GM12878 (cell line): ENCODE measurements at regions not wholly inside any gene's neighbourhood (a gene's known extent, or its start where the extent isn't known, plus 50 kb on each side); places are given as distances from the start of the nearest gene placed in this dataset.

Experiments used
- ATAC-seq: fragments of 200-7000 bp; cut with Tn5 transposase; 3 replicates; pipeline ENCODE4 v1.9.1; 2020; ENCODE audit warnings: mild to moderate bottlenecking, moderate library complexity
- BruUV-seq: library from RNA; stranded (reverse); fragments of 400-500 nt; replicated peaks from 2 replicates; lab custom pipeline; 2021; lab: Mats Ljungman, UMichigan
- CTCF ChIA-PET: fragments of 300-600 bp; sonication (Branson Sonifier 250); formaldehyde crosslinking; extraction: SDS; loops from one replicate; lab custom pipeline; 2021; ENCODE audit warnings: inconsistent platforms; lab: Yijun Ruan, JAX
- POLR2A ChIA-PET: fragments of 350-600 bp; formaldehyde crosslinking; extraction: SDS; loops from one replicate; lab custom pipeline; 2021; ENCODE audit warnings: inconsistent platforms; lab: Charles Lee
- RAD21 ChIA-PET: fragments of 300-600 bp; sonication (Branson Sonifier 250); formaldehyde crosslinking; loops from one replicate; lab custom pipeline; 2023; ENCODE audit warnings: antibody characterized with exemption; ENCODE audit not compliant: unreplicated experiment; lab: Charles Lee
- SMC1A ChIA-PET: fragments of 300-600 bp; sonication (Branson Sonifier 250); formaldehyde crosslinking; loops from one replicate; lab custom pipeline; 2023; ENCODE audit not compliant: unreplicated experiment, uncharacterized antibody; lab: Charles Lee
- DNase-seq: peaks from one replicate; pipeline ENCODE4 v3.0.0-alpha.2; 2011; ENCODE audit warnings: low read depth, low spot score
- FAIRE-seq: peaks from 3 replicates; lab custom pipeline; 2011; peaks lifted over from hg19 to GRCh38; lab: Jason Lieb, UNC
- H2AFZ ChIP-seq: 2 replicates; pipeline ENCODE4 v1.6.0; 2011; ENCODE audit warnings: low read depth, low read length, control low read depth; ENCODE audit not compliant: control insufficient read depth
- H3K27ac ChIP-seq: 2 replicates; pipeline ENCODE4 v1.5.1; 2011; ENCODE audit warnings: control low read depth; ENCODE audit not compliant: control insufficient read depth, insufficient read depth
- H3K27me3 ChIP-seq, 2 experiments: replicated peaks in 1 of 2; 2 replicates each; pipeline versions ENCODE4 v1.6.0 to v1.6.1; 2011; ENCODE audit warnings: low read length in 1 of 2; ENCODE audit not compliant: control insufficient read depth in 2 of 2, insufficient read depth in 2 of 2
- H3K36me3 ChIP-seq, 2 experiments: 2 replicates each; pipeline ENCODE4 v1.5.1; 2011; ENCODE audit warnings: low read length in 1 of 2; ENCODE audit not compliant: control insufficient read depth in 2 of 2, insufficient read depth in 2 of 2
- H3K4me1 ChIP-seq: 2 replicates; pipeline ENCODE4 v1.6.1; 2011; ENCODE audit warnings: mild to moderate bottlenecking, low read length, moderate library complexity, mixed read lengths; ENCODE audit not compliant: control insufficient read depth, insufficient read depth
- H3K4me2 ChIP-seq: 2 replicates; pipeline ENCODE4 v1.6.0; 2011; ENCODE audit warnings: control low read depth; ENCODE audit not compliant: control insufficient read depth, insufficient read depth
- H3K4me3 ChIP-seq: fragments of 200-600 bp; sonication (generic); 2 replicates; pipeline ENCODE4 v1.5.1; 2016
- H3K79me2 ChIP-seq: 2 replicates; pipeline ENCODE4 v1.6.0; 2011; ENCODE audit warnings: low read length; ENCODE audit not compliant: control insufficient read depth, insufficient read depth
- H3K9ac ChIP-seq: 2 replicates; pipeline ENCODE4 v1.8.0; 2011; ENCODE audit warnings: low read length, control low read depth, mixed read lengths; ENCODE audit not compliant: control insufficient read depth, insufficient read depth
- H3K9me3 ChIP-seq: replicated peaks from 3 replicates; pipeline ENCODE4 v1.5.1; 2011; ENCODE audit warnings: mild to moderate bottlenecking, low read length; ENCODE audit not compliant: control insufficient read depth, insufficient read depth
- H4K20me1 ChIP-seq: 2 replicates; pipeline ENCODE4 v1.6.0; 2011; ENCODE audit not compliant: control insufficient read depth, insufficient read depth
- CBX3 ChIP-seq: fragments of 200-600 bp; sonication (generic); IDR thresholded peaks from 2 replicates; pipeline ENCODE4 v1.6.1; 2016; ENCODE audit warnings: low read depth, borderline replicate concordance
- CREM ChIP-seq: IDR thresholded peaks from 2 replicates; pipeline ENCODE4 v1.6.1; 2014; ENCODE audit warnings: antibody characterized with exemption, low read depth
- GABPA ChIP-seq: IDR thresholded peaks from 2 replicates; pipeline ENCODE4 v1.6.1; 2014; ENCODE audit warnings: antibody characterized with exemption, low read depth, mild to moderate bottlenecking, inconsistent platforms
- IKZF1 ChIP-seq: fragments of 450-650 bp; conservative IDR thresholded peaks from 2 replicates; pipeline ENCODE4 v1.6.1; 2017; ENCODE audit warnings: antibody characterized with exemption, mild to moderate bottlenecking
- IRF3 ChIP-seq: fragments of 450-650 bp; IDR thresholded peaks from 2 replicates; pipeline ENCODE4 v1.6.1; 2014; ENCODE audit warnings: mild to moderate bottlenecking
- MEF2A ChIP-seq: IDR thresholded peaks from 2 replicates; pipeline ENCODE4 v1.6.1; 2011; ENCODE audit warnings: low read depth, mild to moderate bottlenecking, low read length, moderate library complexity; ENCODE audit not compliant: insufficient read depth
- MEF2B ChIP-seq: fragments of 450-650 bp; IDR thresholded peaks from 2 replicates; pipeline ENCODE4 v1.6.1; 2018; ENCODE audit warnings: mild to moderate bottlenecking, moderate library complexity; ENCODE audit not compliant: partially characterized antibody, poor library complexity, severe bottlenecking
- NFIC ChIP-seq: IDR thresholded peaks from 2 replicates; pipeline ENCODE4 v1.6.1; 2012; ENCODE audit warnings: low read depth, mild to moderate bottlenecking, inconsistent platforms, low read length, moderate library complexity
- NR2C2 ChIP-seq: IDR thresholded peaks from 2 replicates; pipeline ENCODE4 v1.6.1; 2011; ENCODE audit warnings: borderline replicate concordance, low read depth; ENCODE audit not compliant: control insufficient read depth, insufficient read length
- NR2F1 ChIP-seq: fragments of 450-650 bp; conservative IDR thresholded peaks from 2 replicates; pipeline ENCODE4 v1.6.1; 2017; ENCODE audit warnings: mild to moderate bottlenecking
- PML ChIP-seq: IDR thresholded peaks from 2 replicates; pipeline ENCODE4 v1.6.1; 2012; ENCODE audit warnings: low read length, inconsistent platforms
- TCF7 ChIP-seq: IDR thresholded peaks from 2 replicates; pipeline ENCODE4 v1.6.1; 2014; ENCODE audit warnings: antibody characterized with exemption, borderline replicate concordance
- YY1 ChIP-seq: IDR thresholded peaks from 2 replicates; pipeline ENCODE4 v1.6.1; 2011; ENCODE audit warnings: low read depth, mild to moderate bottlenecking, low read length
- ZNF207 ChIP-seq: fragments of 450-650 bp; IDR thresholded peaks from 2 replicates; pipeline ENCODE4 v1.6.1; 2014; ENCODE audit warnings: antibody characterized with exemption, mild to moderate bottlenecking, borderline replicate concordance
- ZNF274 ChIP-seq: IDR thresholded peaks from one replicate; pipeline ENCODE4 v1.8.0; 2011; ENCODE audit not compliant: insufficient read length, insufficient read depth
- WGBS: methylation state at CpG from one replicate; pipeline ENCODE4 v1.1.6; 2016; ENCODE audit warnings: low lambda C conversion rate; ENCODE audit not compliant: insufficient replicate concordance, insufficient coverage; ENCODE audit errors: missing lambda C conversion rate; 5-methylcytosine and 5-hydroxymethylcytosine counted together
- in situ Hi-C: fragments of 300-500 bp; cut with MboI; formaldehyde crosslinking; loops from 9 replicates; pipeline ENCODE4 v1.14.3; 2018; ENCODE audit warnings: mixed read lengths
- intact Hi-C: fragments of 100-400 bp; cut with micrococcal nuclease; formaldehyde crosslinking; loops from one replicate; pipeline ENCODE4 v1.14.2; 2022; ENCODE audit not compliant: unreplicated experiment
- TF ChIP-seq, protein P1 (sequence below): fragments of 450-650 bp; IDR thresholded peaks from 2 replicates; pipeline ENCODE4 v1.6.1; 2016; ENCODE audit warnings: mild to moderate bottlenecking

- no peaks in the 10 kb centered on the region for H4K20me1 ChIP-seq
- CTCF ChIA-PET, result no interaction called here
- in situ Hi-C loops (no loop called here), intact Hi-C loops (no loop called here)
- RAD21 ChIA-PET, result no interaction called here
- POLR2A ChIA-PET, result interaction anchor here (0.5 kb wide), 1 partner anchor 223 kb away, joined by 3 read pairs; no protein-coding TSS in a partner anchor
- no TSS peak for BruUV-seq
- H3K36me3 ChIP-seq, result no peaks in the 10 kb centered on the region
- peak; percentile 39 for ATAC-seq
- H2AFZ ChIP-seq, result no peak overlapping the region
- no peak overlapping the region for H3K4me3 ChIP-seq
- H3K79me2 ChIP-seq, result no peaks in the 10 kb centered on the region
- DNase-seq, result no peak
- no peak overlapping the region for H3K9ac ChIP-seq
- no peaks in the 10 kb centered on the region for H3K4me1 ChIP-seq
- no peak for FAIRE-seq
- H3K27me3 ChIP-seq, result no peaks in the 10 kb centered on the region
- SMC1A ChIA-PET, result no interaction called here
- 0 out of 2 replicates have a peak, but pooled peaks have one; percentile 15 for TF ChIP-seq YY1
- TF ChIP-seq, protein P1, sequence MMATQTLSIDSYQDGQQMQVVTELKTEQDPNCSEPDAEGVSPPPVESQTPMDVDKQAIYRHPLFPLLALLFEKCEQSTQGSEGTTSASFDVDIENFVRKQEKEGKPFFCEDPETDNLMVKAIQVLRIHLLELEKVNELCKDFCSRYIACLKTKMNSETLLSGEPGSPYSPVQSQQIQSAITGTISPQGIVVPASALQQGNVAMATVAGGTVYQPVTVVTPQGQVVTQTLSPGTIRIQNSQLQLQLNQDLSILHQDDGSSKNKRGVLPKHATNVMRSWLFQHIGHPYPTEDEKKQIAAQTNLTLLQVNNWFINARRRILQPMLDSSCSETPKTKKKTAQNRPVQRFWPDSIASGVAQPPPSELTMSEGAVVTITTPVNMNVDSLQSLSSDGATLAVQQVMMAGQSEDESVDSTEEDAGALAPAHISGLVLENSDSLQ, result no peak
- H3K9me3 ChIP-seq, result no peaks in the 10 kb centered on the region; the same call in 2 of the 3 replicates
- H3K27ac ChIP-seq, result no peak overlapping the region
- WGBS, result 36% methylated on average over 8 of the region's 9 CpGs
- H3K4me2 ChIP-seq, result no peak overlapping the region
Measured at GRCh38 chr3:23035927-23036640, 167.0 kb upstream of the UBE2E2 start.

- ChIA-PET POLR2A (no interaction called here), RAD21 (no interaction called here), SMC1A (no interaction called here), CTCF (no interaction called here)
- H3K79me2 ChIP-seq, result no peaks in the 10 kb centered on the region
- no peaks in the 10 kb centered on the region for H3K36me3 ChIP-seq
- no TSS peak for BruUV-seq
- no peak overlapping the region for H3K27ac ChIP-seq
- DNase-seq (no peak), FAIRE-seq (no peak), ATAC-seq (peak; percentile 94)
- WGBS, result 1% methylated on average over 4 of the region's 4 CpGs
- intact Hi-C loops (no loop called here), in situ Hi-C loops (no loop called here)
- no peaks in the 10 kb centered on the region; the same call in 2 of the 3 replicates for H3K9me3 ChIP-seq
- no peak overlapping the region for H2AFZ ChIP-seq
- H4K20me1 ChIP-seq, result no peaks in the 10 kb centered on the region
- H3K27me3 ChIP-seq, result no peaks in the 10 kb centered on the region
- no peak overlapping the region for H3K9ac ChIP-seq
- no peak overlapping the region for H3K4me2 ChIP-seq
- H3K4me3 ChIP-seq, result no peak overlapping the region
- H3K4me1 ChIP-seq, result no peaks in the 10 kb centered on the region
- TF ChIP-seq ZNF207 (no peak), ZNF274 (no peak), MEF2A (peak; percentile 91), NR2C2 (no peak), TCF7 (peak; percentile 55; the same call in 1 of the 2 replicates), IKZF1 (peak; percentile 35; the same call in 1 of the 2 replicates), PML (0 out of 2 replicates have a peak, but pooled peaks have one; percentile 40), GABPA (peak; percentile 55; the same call in 1 of the 2 replicates), NR2F1 (peak; percentile 57), MEF2B (peak; percentile 68), CBX3 (no peak), CREM (peak; percentile 87), NFIC (peak; percentile 97), IRF3 (no peak)
Measured at GRCh38 chr3:23036728-23037127, 166.4 kb upstream of the UBE2E2 start.
